PC-3 (cell line): ENCODE measurements at regions not wholly inside any gene's neighbourhood (a gene's known extent, or its start where the extent isn't known, plus 50 kb on each side); places are given as distances from the start of the nearest gene placed in this dataset.

ENCODE experiments used
- ATAC-seq: fragments of 200-7000 bp; cut with Tn5 transposase; 2 replicates; pipeline ENCODE4 v1.9.1; 2020; ENCODE audit warnings: mild to moderate bottlenecking, moderate library complexity
- BruUV-seq: library from RNA; stranded (reverse); fragments of 400-500 nt; replicated peaks from 2 replicates; lab custom pipeline; 2021; lab: Mats Ljungman, UMichigan
- CTCF ChIA-PET: fragments of 300-600 bp; sonication (Branson Sonifier 250); formaldehyde crosslinking; loops from one replicate; lab custom pipeline; 2022; ENCODE audit warnings: antibody characterized with exemption; lab: Charles Lee
- POLR2A ChIA-PET: fragments of 300-600 bp; sonication (Branson Sonifier 250); formaldehyde crosslinking; loops from one replicate; lab custom pipeline; 2022; ENCODE audit warnings: antibody characterized with exemption; ENCODE audit not compliant: unreplicated experiment; lab: Charles Lee
- DNase-seq: peaks from one replicate; pipeline ENCODE4 v3.0.0-alpha.2; 2015
- H2AFZ ChIP-seq: fragments of 300-600 bp; sonication (generic); 2 replicates; pipeline ENCODE4 v1.6.0; 2016; ENCODE audit warnings: antibody characterized with exemption, low read length
- H3F3A ChIP-seq: fragments of 300-600 bp; sonication (generic); one replicate; pipeline ENCODE4 v1.6.0; 2017; ENCODE audit warnings: antibody characterized with exemption, low read length, control low read depth, mild to moderate bottlenecking; ENCODE audit not compliant: unreplicated experiment
- H3K27ac ChIP-seq: fragments of 300-600 bp; sonication (generic); 2 replicates; pipeline ENCODE4 v1.5.1; 2016; ENCODE audit warnings: mild to moderate bottlenecking, low read length
- H3K27me3 ChIP-seq: fragments of 300-600 bp; sonication (generic); 2 replicates; pipeline ENCODE4 v1.6.1; 2016; ENCODE audit warnings: low read length, mixed read lengths
- H3K36me3 ChIP-seq: fragments of 300-600 bp; sonication (generic); 2 replicates; pipeline ENCODE4 v1.6.1; 2016; ENCODE audit warnings: low read depth, mixed run types, low read length, mixed read lengths
- H3K4me1 ChIP-seq: fragments of 300-600 bp; sonication (generic); 2 replicates; pipeline ENCODE4 v1.5.1; 2016; ENCODE audit warnings: low read length; ENCODE audit not compliant: insufficient read depth
- H3K4me2 ChIP-seq: fragments of 300-600 bp; sonication (generic); 2 replicates; pipeline ENCODE4 v1.6.0; 2016; ENCODE audit warnings: low read length
- H3K4me3 ChIP-seq: fragments of 300-600 bp; sonication (generic); 2 replicates; pipeline ENCODE4 v1.5.1; 2016; ENCODE audit warnings: mild to moderate bottlenecking, low read length, mixed read lengths
- H3K79me2 ChIP-seq: fragments of 300-600 bp; sonication (generic); 2 replicates; pipeline ENCODE4 v1.6.1; 2017; ENCODE audit warnings: low read length, mixed read lengths
- H3K9ac ChIP-seq: fragments of 300-600 bp; sonication (generic); 2 replicates; pipeline ENCODE4 v1.6.0; 2016; ENCODE audit warnings: mild to moderate bottlenecking, low read length
- H3K9me2 ChIP-seq: fragments of 300-600 bp; sonication (generic); replicated peaks from 2 replicates; pipeline ENCODE4 v1.6.1; 2016; ENCODE audit warnings: mixed run types, low read length, mixed read lengths
- H3K9me3 ChIP-seq: fragments of 300-600 bp; sonication (generic); 2 replicates; pipeline ENCODE4 v1.6.1; 2016; ENCODE audit warnings: low read length, mixed read lengths
- H4K20me1 ChIP-seq: fragments of 300-600 bp; sonication (generic); 2 replicates; pipeline ENCODE4 v1.6.1; 2016; ENCODE audit warnings: low read length, mixed read lengths
- CTCF ChIP-seq: fragments of 300-600 bp; sonication (generic); conservative IDR thresholded peaks from 2 replicates; pipeline ENCODE4 v1.5.1; 2017; ENCODE audit warnings: antibody characterized with exemption, low read depth, mild to moderate bottlenecking, low read length
- EZH2 ChIP-seq: fragments of 300-600 bp; sonication (generic); IDR thresholded peaks from one replicate; pipeline ENCODE4 v1.6.1; 2017; ENCODE audit warnings: antibody characterized with exemption, mild to moderate bottlenecking, low read length; ENCODE audit not compliant: unreplicated experiment
- EZH2phosphoT487 ChIP-seq: fragments of 300-600 bp; sonication (generic); IDR thresholded peaks from 2 replicates; pipeline ENCODE4 v1.6.1; 2018; ENCODE audit warnings: mild to moderate bottlenecking, antibody characterized with exemption, low read length, borderline replicate concordance
- intact Hi-C: fragments of 100-400 bp; cut with micrococcal nuclease; formaldehyde crosslinking; loops from 2 replicates; pipeline ENCODE4 v1.9.0; 2023

DNA sequence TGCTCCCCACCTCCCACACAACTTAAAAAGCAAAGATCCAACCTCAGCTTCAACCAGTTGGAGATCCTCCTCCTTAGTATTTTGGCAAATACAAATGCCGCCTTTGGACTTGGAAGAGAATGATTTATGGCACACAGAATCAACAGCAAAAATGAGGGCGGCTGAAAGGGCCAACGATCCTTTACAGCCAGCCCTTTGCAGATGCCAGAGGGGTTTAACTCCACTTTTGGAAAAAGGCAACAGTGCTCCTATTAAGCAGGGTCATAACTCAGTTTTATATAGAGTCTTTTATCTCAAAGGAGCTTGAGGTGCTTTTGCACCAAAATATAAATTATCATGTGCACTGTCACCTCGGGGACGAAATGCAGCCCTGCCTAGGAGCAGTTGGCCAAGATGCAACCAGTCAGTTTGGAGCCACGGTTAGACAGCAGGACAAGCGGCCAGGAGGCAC, 56.7 kb upstream of the JCAD start:
- no TSS peak for BruUV-seq
- CTCF ChIA-PET, result no interaction called here
- no peak overlapping the region for H3K27ac ChIP-seq
- TF ChIP-seq CTCF, result no peak
- no peak for TF ChIP-seq EZH2phosphoT487
- TF ChIP-seq EZH2, result no peak
- no peaks in the 10 kb centered on the region for H3K79me2 ChIP-seq
- ATAC-seq (no peak), DNase-seq (no peak)
- POLR2A ChIA-PET, result no interaction called here
- H3K9ac ChIP-seq, result no peak overlapping the region
- no peaks in the 10 kb centered on the region for H3K9me3 ChIP-seq
- H3K36me3 ChIP-seq, result no peaks in the 10 kb centered on the region
- H3K4me3 ChIP-seq, result no peak overlapping the region
- peaks cover under 1% of the 10 kb centered on the region for H3F3A ChIP-seq
- H4K20me1 ChIP-seq, result no peaks in the 10 kb centered on the region
- peaks cover 19% of the 10 kb centered on the region for H3K4me1 ChIP-seq
- H3K9me2 ChIP-seq, result no peaks in the 10 kb centered on the region
- intact Hi-C loops, result no loop called here
- H3K27me3 ChIP-seq, result no peaks in the 10 kb centered on the region
- no peak overlapping the region for H2AFZ ChIP-seq
- no peak overlapping the region for H3K4me2 ChIP-seq

DNA sequence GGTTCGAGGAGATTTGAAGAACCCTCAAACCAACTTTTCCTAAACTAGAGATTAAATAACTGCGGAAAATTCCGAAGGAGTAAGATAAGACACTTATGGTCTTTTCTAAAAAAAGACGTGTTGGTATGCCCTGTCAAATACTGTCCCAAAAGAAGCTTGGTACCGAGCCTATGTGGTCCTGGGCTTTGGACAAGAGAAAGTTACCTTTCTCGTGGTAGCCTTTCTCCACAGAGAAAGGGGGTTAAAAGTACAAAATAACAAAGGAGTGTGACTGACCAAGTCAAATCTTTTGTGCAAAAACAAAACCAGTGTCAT, 56.2 kb upstream of the JCAD start:
- TF ChIP-seq EZH2phosphoT487, result no peak
- no peak for TF ChIP-seq CTCF
- TF ChIP-seq EZH2, result no peak
- Histone ChIP-seq H3K4me1 (peaks cover 23% of the 10 kb centered on the region), H3K4me3 (no peak overlapping the region), H3K9me2 (no peaks in the 10 kb centered on the region), H4K20me1 (no peaks in the 10 kb centered on the region), H3K36me3 (no peaks in the 10 kb centered on the region), H3K79me2 (no peaks in the 10 kb centered on the region), H2AFZ (no peak overlapping the region), H3F3A (peaks cover 3% of the 10 kb centered on the region), H3K27me3 (no peaks in the 10 kb centered on the region), H3K9me3 (no peaks in the 10 kb centered on the region), H3K27ac (no peak overlapping the region), H3K4me2 (no peak overlapping the region), H3K9ac (no peak overlapping the region)
- intact Hi-C loops, result no loop called here
- CTCF ChIA-PET, result no interaction called here
- DNase-seq (no peak), ATAC-seq (no peak)
- BruUV-seq, result no TSS peak
- POLR2A ChIA-PET, result no interaction called here

DNA sequence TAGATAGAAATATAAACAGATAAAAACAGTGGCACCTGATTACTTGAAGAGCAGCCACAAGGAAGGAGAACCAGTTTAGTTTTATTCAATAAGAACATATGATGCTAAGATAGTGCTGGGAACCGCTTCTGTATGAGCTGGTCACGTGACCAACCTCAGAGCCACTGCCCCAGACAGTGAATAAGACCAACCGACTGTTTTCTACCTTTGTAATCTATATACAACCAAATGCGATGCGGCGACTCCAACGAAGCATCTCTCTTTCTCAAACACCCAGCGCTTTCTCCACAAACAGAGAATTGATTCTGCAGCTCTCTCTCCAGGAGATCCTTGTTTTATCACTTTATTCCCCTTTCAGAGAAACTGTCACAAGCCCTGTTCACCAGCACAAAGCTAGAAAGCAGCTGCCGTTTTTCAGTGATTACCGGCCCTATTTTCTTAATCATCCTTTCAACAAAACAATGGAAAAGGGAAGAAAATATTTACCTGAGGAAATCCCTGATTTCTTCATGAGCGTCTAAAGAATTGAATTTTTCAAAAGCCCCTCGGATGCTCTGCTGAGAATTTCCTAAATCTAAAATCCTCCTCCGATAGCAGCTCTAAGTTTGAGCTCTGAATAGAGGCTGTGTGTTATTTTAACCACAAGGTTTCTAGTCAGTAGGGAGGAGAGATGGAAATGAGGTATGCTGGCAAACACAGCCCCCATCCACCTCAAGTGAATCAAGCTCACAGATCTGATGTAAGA, 55.7 kb upstream of the JCAD start:
- no peaks in the 10 kb centered on the region for H3K27me3 ChIP-seq
- TF ChIP-seq CTCF, result no peak
- TF ChIP-seq EZH2phosphoT487, result no peak
- no peak for TF ChIP-seq EZH2
- no peak overlapping the region for H3K4me3 ChIP-seq
- no peaks in the 10 kb centered on the region for H3K9me3 ChIP-seq
- ChIA-PET CTCF (interaction anchor here (0.9 kb wide), 1 partner anchor 126 kb away, joined by 3 read pairs; no protein-coding TSS in a partner anchor), POLR2A (no interaction called here)
- H4K20me1 ChIP-seq, result no peaks in the 10 kb centered on the region
- ATAC-seq, result no peak
- peaks cover 23% of the 10 kb centered on the region for H3K4me1 ChIP-seq
- no peak overlapping the region for H3K27ac ChIP-seq
- H3K4me2 ChIP-seq, result no peak overlapping the region
- no peak overlapping the region for H2AFZ ChIP-seq
- BruUV-seq, result no TSS peak
- peaks cover 3% of the 10 kb centered on the region for H3F3A ChIP-seq
- H3K36me3 ChIP-seq, result no peaks in the 10 kb centered on the region
- intact Hi-C loops, result no loop called here
- no peaks in the 10 kb centered on the region for H3K79me2 ChIP-seq
- H3K9ac ChIP-seq, result no peak overlapping the region
- DNase-seq, result no peak
- no peaks in the 10 kb centered on the region for H3K9me2 ChIP-seq
